Lower leg skin (tissue), 4 donors: ENCODE measurements at regions not wholly inside any gene's neighbourhood (a gene's known extent, or its start where the extent isn't known, plus 50 kb on each side); places are given as distances from the start of the nearest gene placed in this dataset.

ENCODE experiments used
- DNase-seq, 2 donors: peaks; one replicate each; pipeline ENCODE4 v3.0.0-alpha.2; 2019; ENCODE audit warnings: low spot score in 2 of 2
- H3K4me3 ChIP-seq: fragments of 200-600 bp; sonication (generic); 2 replicates; pipeline ENCODE4 v1.5.1; 2017; ENCODE audit warnings: mild to moderate bottlenecking, low read depth; ENCODE audit not compliant: poor library complexity, severe bottlenecking
- CTCF ChIP-seq, 3 donors: fragments of 450-650 bp; IDR thresholded peaks; one replicate each; pipeline ENCODE4 v1.5.1; 2016; ENCODE audit warnings: antibody characterized with exemption in 3 of 3, mild to moderate bottlenecking in 3 of 3, moderate library complexity in 2 of 3
- POLR2A ChIP-seq, 2 donors: fragments of 450-650 bp; IDR thresholded peaks; one replicate each; pipeline ENCODE4 v1.6.1; 2016 to 2017; ENCODE audit warnings: antibody characterized with exemption in 2 of 2, mild to moderate bottlenecking in 1 of 2, moderate library complexity in 1 of 2
- WGBS, 2 donors: methylation state at CpG; one replicate each; pipeline ENCODE4 v1.1.5; 2018; 5-methylcytosine and 5-hydroxymethylcytosine counted together
- intact Hi-C: fragments of 100-400 bp; cut with DNase I; formaldehyde crosslinking; loops from one replicate; pipeline ENCODE4 v1.15.0; 2023; ENCODE audit warnings: low total_unique reads

- TF ChIP-seq CTCF (IDR thresholded peaks at IDR 0.05) (no peak), POLR2A (IDR thresholded peaks at IDR 0.05) (no peak)
- 47 to 52% methylated on average over 7 of the region's 7 CpGs for WGBS, 2 donors
- H3K4me3 ChIP-seq = no peak overlapping the region
- no peak for DNase-seq
- intact Hi-C loops = no loop called here
Measured at GRCh38 chr6:87879132-87879861, 168.3 kb upstream of the SPACA1 start.

- WGBS, 2 donors = 52% methylated on average over 1 of the region's 1 CpG
- TF ChIP-seq CTCF (IDR thresholded peaks at IDR 0.05) (no peak), POLR2A (IDR thresholded peaks at IDR 0.05) (no peak)
- no peak for DNase-seq
- intact Hi-C loops = no loop called here
- H3K4me3 ChIP-seq = no peak overlapping the region
Measured at GRCh38 chr6:87875781-87876180, 171.9 kb upstream of the SPACA1 start.

GRCh38 chr6:87873556-87873955, 171.5 kb upstream of the AKIRIN2 start:
- intact Hi-C loops = no loop called here
- no peak overlapping the region for H3K4me3 ChIP-seq
- DNase-seq = no peak
- TF ChIP-seq POLR2A (IDR thresholded peaks at IDR 0.05) = no peak
- no peak for TF ChIP-seq CTCF (IDR thresholded peaks at IDR 0.05)
- 85 to 89% methylated on average over 3 of the region's 3 CpGs for WGBS, 2 donors

- no peak for TF ChIP-seq POLR2A (IDR thresholded peaks at IDR 0.05)
- TF ChIP-seq CTCF (IDR thresholded peaks at IDR 0.05) = no peak
- WGBS, 2 donors = 18 to 20% methylated on average over 3 of the region's 3 CpGs
- H3K4me3 ChIP-seq = no peak overlapping the region
- intact Hi-C loops = no loop called here
- DNase-seq = no peak
Measured at GRCh38 chr6:87870556-87870955, 168.5 kb upstream of the AKIRIN2 start.

- 79 to 86% methylated on average over 7 of the region's 7 CpGs for WGBS, 2 donors
- no peak for DNase-seq
- no peak overlapping the region for H3K4me3 ChIP-seq
- no peak for TF ChIP-seq CTCF (IDR thresholded peaks at IDR 0.05)
- no peak for TF ChIP-seq POLR2A (IDR thresholded peaks at IDR 0.05)
- intact Hi-C loops = no loop called here
Measured at GRCh38 chr6:87869064-87869905, 167.3 kb upstream of the AKIRIN2 start.
